CD1c-positive myeloid dendritic cell (primary cell): ENCODE measurements at regions not wholly inside any gene's neighbourhood (a gene's known extent, or its start where the extent isn't known, plus 50 kb on each side); places are given as distances from the start of the nearest gene placed in this dataset.

ENCODE experiments used
- DNase-seq: peaks from one replicate; pipeline ENCODE4 v3.0.0-alpha.2; 2016; ENCODE audit errors: extremely low spot score

GRCh38 chr20:17109307-17109706 is 117.5 kb upstream of the PCSK2 start:
- DNase-seq = no peak

DNA sequence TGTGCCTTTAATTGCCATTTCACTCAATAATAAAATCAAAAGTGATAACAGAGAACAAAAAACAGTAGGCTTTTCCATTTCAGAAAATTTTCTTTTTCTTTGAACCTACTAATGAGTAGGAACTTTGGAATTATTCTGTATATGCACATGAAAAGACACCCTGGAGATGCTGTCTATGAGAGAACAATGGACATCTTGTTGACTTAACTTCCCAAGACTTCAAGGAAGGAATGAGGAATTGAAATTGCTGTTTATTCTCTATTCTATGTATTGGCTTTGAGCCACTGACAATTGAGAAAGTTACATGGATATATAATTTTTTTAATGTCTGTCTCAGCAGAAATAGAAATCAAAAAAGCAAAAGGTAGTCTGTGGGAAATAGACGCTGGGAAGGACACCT is 98.6 kb upstream of the PCSK2 start:
- no peak for DNase-seq

DNA sequence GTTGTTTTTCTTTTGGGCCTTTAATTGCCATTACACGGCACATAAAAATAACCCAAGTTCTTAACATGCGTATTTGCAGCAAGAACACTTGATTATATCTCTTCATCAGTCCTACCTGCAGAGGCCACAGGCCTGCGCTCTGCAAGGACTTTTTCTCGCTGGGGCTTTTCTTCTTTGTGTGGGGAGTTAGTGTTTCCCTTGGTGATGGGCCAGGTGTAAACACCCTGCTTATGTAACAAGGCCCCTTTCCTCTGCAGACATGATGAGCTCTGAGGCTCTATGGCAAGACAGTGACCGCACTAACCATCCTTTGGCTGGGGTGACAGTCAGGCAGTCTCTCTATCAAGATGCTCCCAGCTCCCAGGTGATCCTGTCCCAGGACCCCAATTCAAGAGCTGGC is 97.8 kb upstream of the PCSK2 start:
- no peak for DNase-seq

DNA sequence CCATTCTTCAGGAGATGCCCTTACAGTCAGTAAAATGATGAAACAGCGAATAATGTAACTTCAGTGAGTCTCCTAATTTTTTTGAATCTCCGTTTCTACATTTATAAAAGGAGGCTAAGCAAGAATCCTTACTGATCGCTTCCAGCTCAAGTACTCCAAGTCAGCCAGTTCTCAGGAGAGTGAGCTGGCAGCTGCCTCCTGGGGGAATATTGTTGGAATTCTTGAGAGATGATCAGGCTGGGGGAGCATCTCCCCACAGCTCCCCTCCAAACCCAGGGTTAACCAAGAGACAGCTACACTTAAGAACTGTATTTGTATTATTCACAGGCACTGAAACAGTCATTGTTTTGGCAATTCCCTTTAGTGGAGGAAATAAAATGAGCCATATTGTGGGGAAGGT is 89.1 kb upstream of the PCSK2 start:
- DNase-seq = no peak

- no peak for DNase-seq
Observed at GRCh38 chr20:17138237-17138636, 88.6 kb upstream of the PCSK2 start.

DNA sequence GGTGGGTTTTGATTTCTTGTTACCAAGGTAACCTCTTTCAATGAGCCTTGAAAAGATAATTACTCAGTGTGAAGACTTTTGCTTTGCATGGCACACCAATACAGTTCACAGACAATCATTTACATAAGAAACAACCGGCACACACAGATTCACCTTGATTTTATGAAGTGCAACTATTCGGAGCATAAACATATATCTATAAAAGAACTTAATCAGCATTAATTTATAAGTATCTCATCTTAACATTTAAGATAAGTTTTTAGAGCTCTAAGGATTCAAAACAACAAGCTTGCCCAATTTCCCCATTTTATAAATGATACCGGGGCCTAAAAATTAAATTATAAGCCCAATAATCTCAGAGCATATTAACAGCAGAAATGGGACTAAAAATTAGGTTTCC is 85.9 kb upstream of the PCSK2 start:
- no peak for DNase-seq

GRCh38 chr20:17141568-17141967 is 85.3 kb upstream of the PCSK2 start:
- no peak for DNase-seq

DNA sequence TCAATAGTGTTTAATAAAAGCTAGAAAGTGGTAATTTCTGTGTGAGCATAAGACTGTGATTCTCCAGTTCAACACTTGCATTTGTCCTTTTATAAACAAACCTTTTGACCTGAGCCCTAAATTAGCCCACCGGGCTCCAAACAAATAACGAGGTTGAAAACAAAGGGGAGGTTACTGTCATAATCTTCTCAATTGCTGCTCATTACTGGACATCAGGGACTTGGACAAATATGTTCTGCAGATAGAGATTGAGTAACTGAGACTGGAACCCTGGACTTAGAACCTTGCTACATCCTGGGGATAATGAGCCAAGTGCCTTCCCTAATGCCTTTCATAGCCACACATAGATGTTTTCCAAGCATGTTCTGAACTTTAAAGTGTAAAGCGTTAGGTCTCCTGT is 84.2 kb upstream of the PCSK2 start:
- no peak for DNase-seq

DNA sequence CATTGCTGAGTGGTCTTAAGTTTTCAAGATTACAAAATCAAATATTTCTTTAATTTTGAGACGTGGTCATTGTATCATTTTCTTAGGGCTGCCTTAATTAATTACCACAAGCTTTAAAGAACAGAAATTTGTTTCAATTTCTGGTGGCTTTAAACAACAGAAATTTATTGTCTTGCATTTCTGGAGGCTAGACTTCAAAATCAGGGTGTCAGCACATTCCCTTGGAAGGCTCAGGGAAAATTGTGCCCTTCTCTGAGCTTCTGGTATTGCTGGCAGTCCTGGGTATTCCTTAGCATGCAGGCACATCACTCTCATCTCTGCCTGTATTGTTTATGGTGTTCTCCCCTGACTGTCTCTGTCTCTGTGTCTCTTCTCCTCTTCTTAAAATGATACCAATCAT is 76.0 kb upstream of the PCSK2 start:
- no peak for DNase-seq

DNA sequence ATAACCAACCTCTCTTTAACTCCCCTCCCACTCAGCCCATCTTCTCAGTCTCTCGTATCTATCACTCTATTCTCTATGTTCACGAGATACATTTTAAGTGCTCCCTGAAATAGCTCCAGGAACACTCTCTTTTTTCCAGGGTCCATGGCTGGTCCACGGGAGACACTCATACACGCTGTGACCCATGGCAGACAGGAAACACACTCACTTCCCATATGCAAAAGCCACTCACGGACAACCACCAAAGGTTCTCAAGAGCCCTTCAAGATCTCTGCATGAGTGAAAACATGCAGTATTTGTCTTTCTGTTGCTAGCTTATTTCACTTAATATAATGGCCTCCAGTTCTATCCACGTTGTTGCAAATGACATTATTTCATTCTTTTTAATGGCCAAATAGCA is 71.4 kb upstream of the PCSK2 start:
- DNase-seq = no peak

GRCh38 chr20:17158701-17159100 is 68.1 kb upstream of the PCSK2 start:
- no peak for DNase-seq

- DNase-seq = no peak
Observed at GRCh38 chr20:17161673-17162481, 65.0 kb upstream of the PCSK2 start.

- DNase-seq = no peak
Observed at GRCh38 chr20:17168026-17168612, 58.7 kb upstream of the PCSK2 start.

DNA sequence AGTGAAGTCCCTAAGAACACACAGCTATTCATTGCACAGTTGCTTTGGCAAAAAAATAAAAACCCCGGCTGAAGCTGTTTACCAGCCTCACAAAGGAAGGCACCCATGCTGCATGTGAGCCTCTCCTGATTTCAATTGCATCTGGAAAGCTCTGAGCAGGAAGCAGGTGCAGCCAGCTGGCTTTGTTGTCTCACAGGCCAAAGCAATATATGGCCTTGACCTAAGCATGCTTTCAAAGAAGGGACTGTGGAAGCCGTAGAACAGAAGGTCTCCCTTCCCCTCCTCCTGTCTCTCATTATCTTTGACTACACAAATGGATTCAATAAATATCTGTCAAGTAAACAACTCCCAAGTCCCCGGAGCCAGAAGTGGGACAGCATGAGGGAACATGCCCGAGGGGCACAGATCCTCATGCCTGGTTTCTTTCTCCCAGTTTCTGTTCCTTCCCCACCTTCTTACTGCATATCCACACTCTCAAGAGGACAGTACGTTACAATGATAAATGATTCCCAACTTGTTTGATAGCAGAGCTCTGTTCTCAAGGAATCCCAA is 57.2 kb upstream of the PCSK2 start:
- no peak for DNase-seq

DNA sequence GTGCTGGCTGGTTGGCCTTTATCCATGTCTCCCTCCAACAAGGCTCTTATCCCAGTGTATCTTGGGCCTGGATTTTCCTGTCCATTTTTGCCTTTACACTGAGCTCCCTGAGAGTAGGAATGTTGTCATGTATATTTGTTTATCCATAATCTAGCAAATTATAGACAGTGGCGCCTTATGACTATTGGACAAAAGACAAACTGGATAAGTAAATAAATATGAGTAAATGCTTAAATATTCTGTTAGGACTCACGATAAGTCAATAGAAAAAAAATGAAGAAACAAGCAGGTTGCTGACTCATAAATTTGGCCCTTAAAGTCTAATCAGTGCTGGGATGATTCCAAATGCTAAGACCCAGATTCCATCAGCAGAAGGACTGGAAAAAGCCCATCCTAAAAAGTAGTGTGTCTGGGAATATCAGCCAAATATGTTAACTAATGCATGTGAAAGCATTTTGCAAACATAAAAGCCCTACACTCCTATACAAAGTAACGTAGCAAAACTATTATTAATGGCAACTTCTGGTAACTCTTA is 55.0 kb upstream of the PCSK2 start:
- DNase-seq = no peak

DNA sequence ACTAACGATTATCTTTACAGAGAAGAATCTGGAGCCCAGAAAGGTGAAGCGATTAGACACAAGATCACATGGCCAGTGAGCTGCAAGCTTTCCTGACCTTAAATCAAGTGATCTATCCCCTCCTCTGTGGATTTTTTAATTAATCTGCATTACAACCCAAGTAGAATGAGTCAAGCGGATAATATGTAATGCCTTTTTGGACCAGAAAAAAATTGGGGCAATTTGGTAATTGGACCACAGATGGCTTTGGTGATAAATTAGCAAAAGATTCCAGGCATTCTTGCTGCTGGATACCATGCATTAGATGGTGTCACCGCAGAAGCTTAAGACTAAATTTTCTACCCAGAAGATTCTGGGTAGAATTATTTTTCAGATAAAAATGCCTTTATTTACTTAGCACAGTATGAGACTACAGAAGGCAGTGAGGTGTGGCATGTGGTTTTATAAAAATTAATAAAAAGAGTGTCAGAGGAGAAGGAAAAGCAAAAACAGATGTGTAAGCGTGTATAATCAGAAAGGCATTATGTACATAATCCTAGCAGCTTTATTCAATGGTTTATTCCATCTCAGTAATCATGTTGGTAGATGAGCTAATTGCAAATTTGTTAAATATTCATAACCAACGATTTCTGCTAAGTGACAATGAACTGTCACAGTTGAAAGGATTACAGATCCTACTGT is 53.9 kb upstream of the PCSK2 start:
- no peak for DNase-seq
